ENCODE measurements at regions not wholly inside any gene's neighbourhood (a gene's known extent, or its start where the extent isn't known, plus 50 kb on each side); places are given as distances from the start of the nearest gene placed in this dataset.
"Not testable (repeated sequence)": the region's sequence is repeated elsewhere in the genome, so short reads cannot be mapped to it uniquely, and the experiment has no call there.

DNA sequence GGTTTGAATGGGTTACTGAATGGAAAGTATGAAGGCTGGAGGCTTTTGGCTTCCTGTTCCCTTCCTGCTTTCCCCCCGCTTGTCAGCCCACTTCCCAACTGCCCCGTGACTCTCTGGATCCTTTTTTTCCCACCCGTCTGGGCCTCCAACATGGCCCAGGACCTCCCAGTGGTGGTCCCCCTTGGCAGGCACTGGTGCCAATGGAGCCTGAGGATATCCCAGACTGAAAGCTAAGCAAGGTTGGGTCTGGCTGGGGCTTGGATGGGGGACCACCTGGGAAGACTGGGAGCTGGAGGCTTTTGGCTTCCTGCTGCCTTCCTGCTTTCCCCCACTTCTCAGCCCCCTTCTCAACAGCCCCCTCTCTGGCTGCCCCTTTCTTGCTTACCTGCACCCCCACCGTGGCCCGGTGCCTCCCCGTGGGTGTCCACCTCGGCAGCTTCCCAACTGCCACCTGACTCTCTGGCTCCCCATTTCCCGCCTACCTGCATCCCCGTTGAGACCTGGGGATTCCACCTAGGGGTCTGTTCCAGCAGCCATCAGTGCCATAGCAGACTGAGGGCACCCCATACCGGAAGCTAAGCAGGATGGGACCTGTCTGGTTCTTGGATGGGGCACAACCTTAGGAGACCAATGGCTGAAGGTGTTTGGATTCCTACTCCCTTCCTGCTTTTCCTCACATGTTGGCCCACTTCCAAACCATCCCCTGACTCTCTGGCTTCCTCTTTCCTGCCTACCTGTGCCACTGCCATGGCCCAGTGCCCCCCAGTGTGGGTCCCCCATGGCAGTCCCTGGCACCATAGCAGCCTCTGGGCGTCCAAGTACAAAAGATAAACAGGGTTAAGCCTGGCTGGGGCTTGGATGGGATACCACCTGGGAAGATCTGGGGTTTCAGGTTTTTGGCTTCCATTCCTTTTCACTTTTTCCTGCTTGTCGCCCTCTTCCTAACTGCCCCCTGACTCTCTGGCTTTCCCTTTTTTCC lies 2295.3 kb downstream of the TP53TG3F start:
- no peak for DNase-seq

DNA sequence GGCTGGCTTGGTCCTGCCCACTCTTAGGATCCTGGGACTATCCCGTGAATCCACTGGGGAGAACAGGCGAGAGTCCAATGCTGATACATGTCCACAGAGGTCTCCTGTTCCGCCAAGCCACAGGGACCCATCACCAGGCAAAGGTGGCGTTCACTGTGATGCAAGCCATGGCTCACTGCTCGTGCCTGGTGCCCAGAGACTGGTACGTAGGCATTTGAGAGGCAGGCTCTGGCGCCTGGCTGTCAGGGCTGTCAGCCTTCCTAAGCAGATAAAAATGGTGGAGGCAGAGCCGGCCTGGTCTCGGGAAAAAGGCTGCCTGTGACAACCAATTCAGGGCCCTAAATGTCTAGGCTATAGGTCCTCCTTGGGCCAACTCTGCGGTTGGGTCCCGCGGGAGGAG lies 2329.0 kb downstream of the TP53TG3F start:
- DNase-seq: no peak

DNA sequence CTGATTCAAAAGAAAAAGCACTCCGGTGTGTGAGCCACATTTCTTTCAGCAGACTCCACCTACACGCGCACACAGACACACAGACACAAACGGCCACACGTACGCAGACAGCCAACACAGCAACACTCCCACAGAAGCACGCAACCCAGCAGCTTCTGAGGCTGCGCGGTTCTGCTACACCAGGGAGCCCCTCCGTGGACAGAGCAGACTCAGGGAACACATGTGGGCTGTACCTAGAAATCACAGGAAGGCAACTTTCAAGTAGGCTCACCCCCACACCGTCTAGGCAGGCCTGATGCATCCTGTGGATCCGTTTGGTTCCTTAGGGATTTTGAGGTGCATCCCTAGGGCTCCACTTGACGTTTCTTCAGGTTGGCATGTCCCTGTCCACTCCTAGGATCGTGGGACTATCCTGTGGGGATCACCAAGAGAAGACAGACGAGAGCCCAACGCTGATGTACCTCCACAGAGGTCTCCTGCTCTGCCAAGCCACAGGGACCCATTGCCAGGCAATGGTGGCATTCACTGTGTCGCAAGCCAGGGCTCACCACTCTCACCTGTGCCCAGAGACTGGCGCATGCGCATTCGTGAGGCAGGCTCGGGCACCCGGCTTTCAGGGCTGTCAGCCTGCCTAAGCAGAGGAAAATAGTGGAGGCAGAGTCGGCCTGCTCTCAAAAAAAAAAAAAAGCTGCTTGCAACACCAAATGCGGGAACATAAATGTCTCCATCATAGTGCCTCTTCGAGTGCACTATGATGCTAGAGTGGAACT lies 2333.3 kb downstream of the TP53TG3F start:
- DNase-seq: no peak

DNA sequence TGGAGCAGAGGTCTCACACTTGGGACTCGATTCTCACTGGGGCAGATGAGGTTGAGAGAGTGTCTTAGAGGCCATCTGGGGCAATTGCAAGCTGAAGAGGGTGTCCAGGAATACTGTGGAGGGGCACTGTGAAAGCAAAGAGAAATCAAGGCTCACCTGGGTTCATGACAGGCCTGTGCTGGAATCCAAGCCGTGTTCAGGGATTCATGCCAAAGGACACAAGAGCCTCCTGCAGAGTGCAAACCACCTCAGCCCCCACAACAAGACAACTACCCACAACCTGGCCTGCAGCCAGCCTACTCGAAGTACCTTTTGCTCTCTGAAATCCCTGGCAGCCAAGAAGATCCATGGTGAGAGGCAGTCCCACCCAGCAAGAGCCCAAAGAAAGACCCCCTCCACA lies 2334.2 kb downstream of the TP53TG3F start:
- no peak for DNase-seq

GRCh38 chr16:35794896-35795295 lies 2335.5 kb downstream of the TP53TG3F start:
- peak; percentile 29 for DNase-seq

- peak; percentile 74 for DNase-seq
Measured at GRCh38 chr16:35795361-35796029, 2336.1 kb downstream of the TP53TG3F start.

GRCh38 chr16:35797811-35798210 lies 2338.4 kb downstream of the TP53TG3F start:
- no peak for DNase-seq

DNA sequence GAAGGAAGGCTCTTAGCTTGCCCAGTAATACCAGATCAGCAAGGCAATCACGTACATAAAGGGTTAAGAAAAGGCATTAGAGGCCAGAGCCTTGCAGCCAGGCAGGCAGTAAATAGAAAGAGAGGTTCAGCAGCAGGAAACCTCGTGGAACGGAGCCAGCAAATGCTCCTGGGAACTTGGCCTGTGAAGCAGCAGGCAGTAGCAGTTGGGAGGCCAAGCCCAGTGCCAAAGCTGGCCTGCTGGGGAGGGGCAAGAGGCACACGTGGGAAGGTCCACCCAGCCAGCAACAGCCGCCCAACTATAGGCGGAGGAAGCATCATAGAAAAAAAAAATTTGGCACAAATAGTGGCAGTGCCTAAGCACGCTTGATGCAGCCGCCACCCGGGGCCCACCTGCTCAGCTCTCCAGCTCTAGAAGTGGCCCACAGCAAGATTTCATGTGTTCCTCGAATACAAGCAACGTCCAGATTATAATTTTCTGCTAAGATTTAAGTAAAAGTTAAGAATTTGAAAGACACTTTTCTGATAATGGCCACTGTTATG lies 2339.5 kb downstream of the TP53TG3F start:
- peak; percentile 93 for DNase-seq

GRCh38 chr16:35804465-35804864 lies 2345.1 kb downstream of the TP53TG3F start:
- DNase-seq: not testable (repeated sequence)

DNA sequence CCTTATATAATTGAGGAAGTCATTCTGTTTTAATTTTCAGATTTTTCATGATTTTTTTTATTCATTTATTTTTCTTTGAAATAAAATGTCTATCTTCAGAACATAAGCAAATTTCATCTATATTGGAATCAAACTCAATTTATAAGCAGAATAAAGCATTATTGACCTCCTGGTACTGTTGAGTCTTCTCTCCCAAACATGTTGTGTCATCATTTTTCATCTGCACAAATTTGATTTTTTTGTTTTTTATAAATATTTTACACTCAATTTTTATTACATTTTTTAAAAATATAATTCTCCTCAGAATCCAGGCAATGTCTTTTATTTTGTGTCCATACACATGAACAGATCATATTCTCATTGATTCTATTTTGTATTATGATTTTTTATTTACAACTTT lies 2363.9 kb downstream of the TP53TG3F start:
- DNase-seq: no peak

DNA sequence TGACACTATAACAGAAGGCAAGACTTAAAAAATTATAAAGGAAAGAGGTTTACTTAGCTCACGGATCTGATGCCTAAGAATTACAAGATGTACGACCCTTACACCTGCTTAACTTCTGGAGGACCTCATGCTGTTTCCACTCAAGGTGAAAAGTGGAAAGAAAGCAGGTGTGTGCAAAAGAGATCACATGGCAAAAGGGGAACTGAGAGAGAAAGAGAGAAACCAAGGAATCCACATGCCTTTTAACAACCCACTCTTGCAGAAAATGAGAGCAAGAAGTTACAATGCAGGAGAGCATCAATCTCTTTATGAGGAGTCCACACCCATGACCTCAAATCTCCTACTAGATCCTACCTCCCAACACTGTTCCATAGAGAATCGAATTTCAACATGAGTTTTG lies 2382.2 kb downstream of the TP53TG3F start:
- DNase-seq: no peak

DNA sequence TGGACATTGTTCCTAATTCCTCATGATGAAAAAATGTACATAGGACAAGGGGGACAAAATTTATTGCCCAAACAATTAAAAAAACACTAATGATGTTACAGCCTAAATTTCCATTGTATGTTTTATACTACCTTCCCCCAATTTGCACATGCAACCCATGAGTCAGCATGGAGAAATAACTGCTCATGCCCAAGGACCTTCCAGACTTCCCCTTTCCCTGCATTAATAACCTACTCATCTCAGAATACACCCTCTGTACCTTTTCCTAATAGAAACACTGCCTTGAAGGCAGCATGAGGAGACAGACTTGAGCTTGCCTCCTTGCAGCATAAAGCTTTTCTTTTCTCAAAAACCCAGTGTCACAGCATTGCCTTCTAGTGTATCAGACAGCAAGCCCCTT lies 2402.8 kb downstream of the TP53TG3F start:
- no peak for DNase-seq

- DNase-seq: no peak
Measured at GRCh38 chr16:35868630-35869029, 2409.2 kb downstream of the TP53TG3F start.

- DNase-seq: no peak
Measured at GRCh38 chr16:35873472-35873871, 2414.1 kb downstream of the TP53TG3F start.

- no peak for DNase-seq
Measured at GRCh38 chr16:35881654-35882053, 2422.2 kb downstream of the TP53TG3F start.

- no peak for DNase-seq
Measured at GRCh38 chr16:35906440-35906839, 2447.0 kb downstream of the TP53TG3F start.

DNA sequence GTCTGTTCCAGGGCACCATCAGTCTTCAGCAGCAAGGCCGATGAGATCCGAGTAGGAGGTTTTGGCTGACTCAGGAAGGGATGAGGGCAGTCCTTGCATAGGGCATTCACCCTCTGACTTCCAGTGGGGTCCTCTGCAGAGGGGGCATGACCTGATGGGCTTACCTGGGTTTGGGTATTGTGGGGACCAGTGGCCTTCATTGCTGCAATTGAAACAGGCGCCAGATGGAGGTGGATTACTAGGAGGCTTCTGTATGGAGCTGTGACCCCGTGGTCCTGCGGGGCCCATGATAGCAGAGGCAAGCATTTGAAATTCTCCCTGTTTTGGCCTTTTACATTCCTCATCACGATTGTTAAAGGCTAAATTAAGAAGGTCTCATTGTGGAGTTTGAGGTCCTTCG lies 2448.7 kb downstream of the TP53TG3F start:
- DNase-seq: no peak

DNA sequence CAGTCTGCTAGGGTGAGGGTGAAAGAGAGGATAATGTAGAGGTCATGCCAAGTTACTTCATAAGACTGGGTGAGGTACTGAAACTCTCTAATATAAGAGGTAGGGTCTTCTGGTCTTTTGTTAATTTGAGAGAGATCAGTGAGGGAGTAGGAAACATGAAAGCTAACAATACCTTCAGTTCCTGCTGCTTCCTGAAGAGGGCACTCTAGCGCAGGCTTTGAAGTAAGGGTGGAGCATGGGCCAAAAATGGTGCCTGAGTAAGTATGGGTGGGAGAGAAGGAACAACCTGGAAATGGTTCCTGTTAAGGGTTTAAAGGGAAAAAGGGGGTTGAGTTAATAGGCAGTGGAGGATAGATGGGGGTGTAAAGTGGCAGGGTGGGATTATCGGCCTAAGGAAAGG lies 2449.5 kb downstream of the TP53TG3F start:
- DNase-seq: peak; percentile 1

DNA sequence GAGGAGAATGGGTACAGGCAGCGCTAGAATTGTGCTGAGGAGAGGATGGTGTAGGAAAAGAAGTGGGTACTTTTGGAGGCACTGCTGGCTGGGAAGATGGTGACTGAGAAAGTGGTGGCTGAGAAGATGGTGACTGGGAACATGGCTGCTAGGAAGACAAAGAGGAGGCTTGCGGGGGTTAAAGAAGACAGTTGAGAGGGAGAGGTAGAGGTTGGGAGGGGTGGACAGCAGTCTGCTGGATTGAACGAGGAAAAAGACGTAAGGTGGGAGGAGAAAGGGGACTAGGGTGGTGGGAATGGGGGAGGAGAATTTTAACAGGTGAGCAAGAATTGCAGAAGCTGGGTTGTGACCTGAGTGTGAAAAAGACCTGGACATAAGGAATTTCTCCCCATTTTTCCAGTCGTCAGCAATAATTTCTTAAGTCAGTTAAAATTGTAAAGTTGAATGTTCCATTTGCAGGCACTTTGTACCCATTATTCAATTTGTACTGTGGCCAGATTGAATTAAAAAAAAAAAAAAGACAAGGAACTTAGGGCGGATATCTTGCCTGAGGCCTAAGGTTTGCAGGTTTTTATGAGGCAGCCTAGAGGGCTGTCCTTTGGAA lies 2450.0 kb downstream of the TP53TG3F start:
- no peak for DNase-seq

DNA sequence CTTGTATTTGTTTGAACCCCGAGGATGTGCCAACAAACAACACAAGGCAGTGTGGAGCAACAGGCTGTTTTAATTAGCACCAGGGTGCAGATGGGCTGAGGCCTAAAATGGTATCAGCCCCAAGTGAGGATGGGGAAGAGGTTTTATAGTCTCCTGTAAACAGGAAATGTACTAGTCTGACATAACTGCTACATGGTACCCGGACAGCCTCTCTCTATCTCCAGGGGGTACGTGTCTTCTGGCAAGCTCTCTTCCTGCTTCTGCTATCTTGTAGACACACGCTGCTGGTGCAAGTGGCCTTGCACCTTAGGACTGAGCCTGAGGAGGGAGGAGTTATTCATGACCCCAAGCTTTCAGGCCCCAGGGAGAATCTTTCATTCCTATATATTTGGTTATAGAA lies 2451.0 kb downstream of the TP53TG3F start:
- DNase-seq: no peak

DNA sequence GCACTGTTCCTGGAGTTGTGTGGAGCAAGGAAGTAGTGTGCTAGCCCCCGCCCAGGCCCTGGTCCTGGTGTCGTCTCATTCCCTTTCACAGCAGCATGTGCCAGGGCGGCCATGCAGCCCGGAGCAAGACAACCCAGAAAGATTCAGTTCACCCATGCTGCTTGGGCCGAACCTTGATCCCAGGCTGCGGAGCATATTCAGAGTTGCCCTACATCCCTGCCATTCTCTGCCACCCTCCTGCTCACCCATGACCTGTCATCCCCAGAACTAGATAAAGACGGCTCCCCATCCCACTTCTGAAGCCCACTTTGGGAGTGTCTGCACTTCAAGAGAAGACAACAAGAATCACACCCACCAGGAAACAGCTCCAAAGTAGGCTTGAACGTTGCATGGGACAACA lies 2452.5 kb downstream of the TP53TG3F start:
- no peak for DNase-seq

DNA sequence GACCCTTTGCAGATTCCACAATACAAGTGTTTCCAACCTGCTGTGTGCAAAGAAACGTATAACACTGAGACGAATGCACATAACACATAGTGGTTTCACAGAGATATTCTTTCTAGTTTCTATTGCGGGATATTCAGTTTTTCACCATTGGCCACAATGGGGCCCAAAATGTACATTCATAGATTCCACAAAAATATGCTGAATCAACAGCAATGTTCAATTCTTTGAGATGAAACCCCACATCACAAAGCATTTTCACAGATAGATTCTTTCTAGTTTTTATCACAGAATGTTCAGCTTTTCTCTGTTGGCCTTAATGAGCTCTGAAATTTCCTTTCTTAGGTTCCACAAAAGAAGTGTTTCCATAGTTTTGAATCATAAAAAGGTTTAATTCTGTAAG lies 2472.3 kb downstream of the TP53TG3F start:
- DNase-seq: no peak

All from NCI-H2171 (cell line).